ENCODE measurements at regions not wholly inside any gene's neighbourhood (a gene's known extent, or its start where the extent isn't known, plus 50 kb on each side); places are given as distances from the start of the nearest gene placed in this dataset.

DNA sequence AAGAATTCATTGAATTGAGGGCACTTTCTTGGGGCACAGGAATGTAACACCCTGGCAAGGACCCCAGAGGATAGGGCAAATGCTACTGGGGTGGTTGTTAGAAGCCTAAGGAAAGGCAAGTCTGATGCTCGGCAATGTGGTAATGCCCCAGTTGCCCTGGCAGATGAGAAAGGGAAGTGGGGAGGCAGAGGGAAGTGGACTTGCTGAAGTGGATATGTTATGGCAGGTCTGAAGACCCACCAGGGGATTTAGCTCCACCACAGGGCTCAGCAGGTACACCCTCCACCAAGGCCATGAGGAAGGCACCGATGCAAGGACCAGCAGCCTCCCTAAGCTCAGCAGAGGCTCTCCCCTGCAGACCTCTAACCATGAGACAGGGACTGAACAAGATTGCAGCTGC is 184.8 kb downstream of the IRX5 start:
- Histone ChIP-seq H4K20me1 (ENCODE audit: insufficient read depth, low read length) (no peaks in the 10 kb centered on the region), H3K4ac (ENCODE audit: low read depth, low read length) (no peak overlapping the region), H3K56ac (ENCODE audit: extremely low read depth, insufficient read depth, low read length) (no peak overlapping the region), H3K4me1 (ENCODE audit: control insufficient read depth, insufficient read depth, low read length) (no peaks in the 10 kb centered on the region; the same call in 1 of the 2 replicates), H3K4me3 (ENCODE audit: insufficient read depth, low read depth, low read length) (no peak overlapping the region), H3K79me1 (ENCODE audit: low read depth in 1 of 2, low read length in 2 of 2) (no peaks in the 10 kb centered on the region), H3K27ac (ENCODE audit: insufficient read depth, low read length) (no peak overlapping the region), H2AK5ac (ENCODE audit: low read depth, low read length) (no peak overlapping the region), H2BK20ac (ENCODE audit: low read depth, low read length) (no peak overlapping the region), H3K23ac (ENCODE audit: low read depth, low read length) (no peak overlapping the region), H3K36me3 (ENCODE audit: control insufficient read depth, insufficient read depth, low read length) (no peaks in the 10 kb centered on the region), H3K4me2 (ENCODE audit: low read depth, low read length) (no peak overlapping the region), H4K5ac (ENCODE audit: low read depth, low read length) (no peak overlapping the region), H3K18ac (ENCODE audit: low read depth, low read length) (no peak overlapping the region), H2BK120ac (ENCODE audit: low read depth, low read length) (no peak overlapping the region), H3K14ac (replicated peaks; ENCODE audit: low read depth, low read length) (no peak overlapping the region), H2BK5ac (ENCODE audit: low read depth, low read length, poor library complexity, severe bottlenecking) (no peak overlapping the region), H3K9ac (ENCODE audit: low read depth, low read length) (no peak overlapping the region), H3K27me3 (ENCODE audit: control insufficient read depth, insufficient read depth, low read length) (no peaks in the 10 kb centered on the region), H3K9me3 (ENCODE audit: control insufficient read depth, insufficient read depth, low read length) (peaks cover 2% of the 10 kb centered on the region; the same call in 1 of the 2 replicates), H2AFZ (replicated peaks; ENCODE audit: low read length, poor library complexity) (no peak overlapping the region), H2BK15ac (ENCODE audit: low read depth, low read length) (no peak overlapping the region), H2AK9ac (replicated peaks; ENCODE audit: low read depth, low read length, poor library complexity) (no peak overlapping the region), H4K8ac (ENCODE audit: low read depth in 2 of 2, low read length in 2 of 2) (no peak overlapping the region), H3K9me1 (ENCODE audit: insufficient read depth, low read length) (no peaks in the 10 kb centered on the region), H4K91ac (ENCODE audit: insufficient read depth, low read depth, low read length) (no peak overlapping the region)
- ChIA-PET POLR2A (ENCODE audit: unreplicated experiment) (no interaction called here), CTCF (no interaction called here)
- no TSS peak for BruUV-seq (replicated peaks)
- in situ Hi-C loops (cut with MboI; ENCODE audit: low sequenced_read_pairs) (no loop called here), dilution Hi-C loops (cut with HindIII; ENCODE audit: low sequenced_read_pairs, unreplicated experiment) (no loop called here), intact Hi-C loops (cut with micrococcal nuclease) (no loop called here)
- ATAC-seq (ENCODE audit: low read depth) (no peak), DNase-seq (no peak)
- WGBS, 2 experiments (ENCODE audit: extremely low coverage in 2 of 2, insufficient read length in 1 of 2) = 83% methylated on average over 1 of the region's 2 CpGs; no CpG with 5 or more reads in 1 of the 2 experiments
- TF ChIP-seq RCOR1 (IDR thresholded peaks at IDR 0.05; ENCODE audit: insufficient replicate concordance, low read length) = no peak
- TF ChIP-seq, protein P1, sequence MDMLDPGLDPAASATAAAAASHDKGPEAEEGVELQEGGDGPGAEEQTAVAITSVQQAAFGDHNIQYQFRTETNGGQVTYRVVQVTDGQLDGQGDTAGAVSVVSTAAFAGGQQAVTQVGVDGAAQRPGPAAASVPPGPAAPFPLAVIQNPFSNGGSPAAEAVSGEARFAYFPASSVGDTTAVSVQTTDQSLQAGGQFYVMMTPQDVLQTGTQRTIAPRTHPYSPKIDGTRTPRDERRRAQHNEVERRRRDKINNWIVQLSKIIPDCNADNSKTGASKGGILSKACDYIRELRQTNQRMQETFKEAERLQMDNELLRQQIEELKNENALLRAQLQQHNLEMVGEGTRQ (IDR thresholded peaks at IDR 0.05; ENCODE audit: low read depth, low read length) = no peak
- no peak for TF ChIP-seq RFX5 (IDR thresholded peaks at IDR 0.05; ENCODE audit: low read depth, low read length)
- no peak for TF ChIP-seq CEBPB (IDR thresholded peaks at IDR 0.05; ENCODE audit: low read depth, low read length)
- TF ChIP-seq NFE2L2 (IDR thresholded peaks at IDR 0.05; ENCODE audit: low read depth, low read length) = no peak
- no peak for TF ChIP-seq POLR2A (IDR thresholded peaks at IDR 0.05; ENCODE audit: low read depth, low read length)
- TF ChIP-seq BHLHE40 (IDR thresholded peaks at IDR 0.05; ENCODE audit: low read depth, low read length) = no peak
- no peak for TF ChIP-seq MAZ (IDR thresholded peaks at IDR 0.05; ENCODE audit: borderline replicate concordance, low read depth, low read length)
- no peak for TF ChIP-seq CTCF (conservative IDR thresholded peaks at IDR 0.05; ENCODE audit: low read depth, low read length)

All from IMR-90 (cell line).